Adrenal gland (tissue), 5 donors: ENCODE measurements at regions not wholly inside any gene's neighbourhood (a gene's known extent, or its start where the extent isn't known, plus 50 kb on each side); places are given as distances from the start of the nearest gene placed in this dataset.

Source experiments
- POLR2A ChIP-seq, 2 donors: fragments of 450-650 bp; IDR thresholded peaks; one replicate each; pipeline ENCODE4 v1.6.1; 2017; ENCODE audit warnings: antibody characterized with exemption in 2 of 2, mild to moderate bottlenecking in 2 of 2, moderate library complexity in 1 of 2
- TF ChIP-seq, protein P1 (sequence below), 6 experiments: fragments of 450-650 bp in 4 of 6; fragments of 200-600 bp in 2 of 6; sonication (generic) in 1 of 6; IDR thresholded peaks; 1 replicate in 5 of 6; 2 replicates in 1 of 6; pipeline versions ENCODE4 v1.5.1 to v1.8.0; 2016 to 2021; ENCODE audit warnings: antibody characterized with exemption in 6 of 6, mild to moderate bottlenecking in 2 of 6, moderate library complexity in 1 of 6
- donor health status: DM: no; HTN: no; CAD: no.

- TF ChIP-seq, protein P1, sequence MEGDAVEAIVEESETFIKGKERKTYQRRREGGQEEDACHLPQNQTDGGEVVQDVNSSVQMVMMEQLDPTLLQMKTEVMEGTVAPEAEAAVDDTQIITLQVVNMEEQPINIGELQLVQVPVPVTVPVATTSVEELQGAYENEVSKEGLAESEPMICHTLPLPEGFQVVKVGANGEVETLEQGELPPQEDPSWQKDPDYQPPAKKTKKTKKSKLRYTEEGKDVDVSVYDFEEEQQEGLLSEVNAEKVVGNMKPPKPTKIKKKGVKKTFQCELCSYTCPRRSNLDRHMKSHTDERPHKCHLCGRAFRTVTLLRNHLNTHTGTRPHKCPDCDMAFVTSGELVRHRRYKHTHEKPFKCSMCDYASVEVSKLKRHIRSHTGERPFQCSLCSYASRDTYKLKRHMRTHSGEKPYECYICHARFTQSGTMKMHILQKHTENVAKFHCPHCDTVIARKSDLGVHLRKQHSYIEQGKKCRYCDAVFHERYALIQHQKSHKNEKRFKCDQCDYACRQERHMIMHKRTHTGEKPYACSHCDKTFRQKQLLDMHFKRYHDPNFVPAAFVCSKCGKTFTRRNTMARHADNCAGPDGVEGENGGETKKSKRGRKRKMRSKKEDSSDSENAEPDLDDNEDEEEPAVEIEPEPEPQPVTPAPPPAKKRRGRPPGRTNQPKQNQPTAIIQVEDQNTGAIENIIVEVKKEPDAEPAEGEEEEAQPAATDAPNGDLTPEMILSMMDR (IDR thresholded peaks at IDR 0.05) = no peak
- no peak for TF ChIP-seq POLR2A (IDR thresholded peaks at IDR 0.05)
Observed at GRCh38 chr6:40810171-40810570, 223.0 kb upstream of the LRFN2 start.
